ENCODE measurements at regions not wholly inside any gene's neighbourhood (a gene's known extent, or its start where the extent isn't known, plus 50 kb on each side); places are given as distances from the start of the nearest gene placed in this dataset.

DNA sequence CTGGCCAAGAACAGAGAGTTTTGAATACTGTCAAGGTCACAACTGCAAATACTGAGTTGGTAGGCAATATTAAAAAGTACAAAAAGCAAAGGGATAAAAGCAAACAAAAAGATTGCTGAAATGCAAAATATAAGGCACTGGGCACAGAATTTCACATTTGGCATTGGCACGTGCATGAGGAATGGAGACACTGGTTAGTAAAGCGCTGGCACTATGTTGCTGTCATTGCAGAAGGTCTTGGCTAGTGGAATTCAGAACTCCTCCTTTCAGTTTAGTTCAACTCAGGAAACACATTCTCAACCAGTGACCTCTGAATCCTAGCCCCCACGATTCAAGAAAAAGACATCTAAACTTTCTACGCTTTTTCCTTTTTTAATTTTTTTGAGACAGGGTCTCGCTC is 111.8 kb upstream of the PSMD7 start:
- DNase-seq (ENCODE audit: extremely low read depth, low read depth): no peak
- no peak for TF ChIP-seq CTCF (IDR thresholded peaks at IDR 0.05; ENCODE audit: low read depth, low read length, missing control alignments)
- no peak overlapping the region for H3K4me3 ChIP-seq (replicated peaks; ENCODE audit: low read depth, low read length)

GRCh38 chr16:74183601-74184360 is 112.8 kb upstream of the PSMD7 start:
- DNase-seq (ENCODE audit: extremely low read depth, low read depth): no peak
- no peak for TF ChIP-seq CTCF (IDR thresholded peaks at IDR 0.05; ENCODE audit: low read depth, low read length, missing control alignments)
- H3K4me3 ChIP-seq (replicated peaks; ENCODE audit: low read depth, low read length): no peak overlapping the region

DNA sequence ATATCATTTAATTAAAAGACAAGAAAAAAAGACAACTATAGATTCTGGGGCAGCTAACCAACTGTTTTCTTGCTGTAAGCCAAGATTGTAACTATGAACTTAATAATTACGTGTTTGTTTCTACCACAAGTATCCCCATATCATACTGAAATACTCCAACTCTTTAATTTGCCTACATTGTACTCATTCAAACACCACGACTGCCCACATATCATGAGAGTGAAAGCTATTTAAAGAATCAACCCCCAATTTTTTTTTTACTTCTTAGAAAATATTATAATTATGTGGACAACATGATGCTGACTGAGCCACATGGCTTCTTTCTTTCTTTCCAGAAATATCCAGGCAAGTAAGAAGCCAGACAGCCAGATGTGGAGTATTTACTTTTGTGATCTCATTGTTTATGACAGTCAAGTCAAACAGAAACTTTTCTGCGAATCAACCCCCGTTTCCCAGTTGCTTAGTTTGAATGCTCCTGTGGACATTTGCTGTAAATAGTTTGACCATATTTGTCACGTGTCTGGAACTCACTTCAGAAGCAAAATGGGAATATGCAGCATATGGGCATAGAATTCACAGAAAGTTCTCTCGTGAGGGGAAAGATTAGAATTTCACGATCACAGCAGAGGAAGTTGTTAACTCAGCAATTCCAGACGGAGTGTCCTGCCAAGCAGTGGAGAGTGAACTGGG is 126.8 kb upstream of the PSMD7 start:
- peak; percentile 68 for DNase-seq (ENCODE audit: extremely low read depth, low read depth)
- 0 out of 2 replicates have a peak overlapping the region, but pooled peaks have one; percentile 0 for H3K4me3 ChIP-seq (replicated peaks; ENCODE audit: low read depth, low read length)
- no peak for TF ChIP-seq CTCF (IDR thresholded peaks at IDR 0.05; ENCODE audit: low read depth, low read length, missing control alignments)

- H3K4me3 ChIP-seq (replicated peaks; ENCODE audit: low read depth, low read length): no peak overlapping the region
- TF ChIP-seq CTCF (IDR thresholded peaks at IDR 0.05; ENCODE audit: low read depth, low read length, missing control alignments): no peak
- DNase-seq (ENCODE audit: extremely low read depth, low read depth): no peak
These were observed 127.5 kb upstream of the PSMD7 start for GRCh38 chr16:74169066-74169465.

GRCh38 chr16:74168445-74168844 is 128.2 kb upstream of the PSMD7 start:
- TF ChIP-seq CTCF (IDR thresholded peaks at IDR 0.05; ENCODE audit: low read depth, low read length, missing control alignments): no peak
- no peak overlapping the region for H3K4me3 ChIP-seq (replicated peaks; ENCODE audit: low read depth, low read length)
- no peak for DNase-seq (ENCODE audit: extremely low read depth, low read depth)

- H3K4me3 ChIP-seq (replicated peaks; ENCODE audit: low read depth, low read length): no peak overlapping the region
- DNase-seq (ENCODE audit: extremely low read depth, low read depth): no peak
- no peak for TF ChIP-seq CTCF (IDR thresholded peaks at IDR 0.05; ENCODE audit: low read depth, low read length, missing control alignments)
These were observed 130.2 kb upstream of the PSMD7 start for GRCh38 chr16:74166456-74166855.

Data from HFF-Myc (cell line).